Right lobe of liver (tissue), 6 donors: ENCODE measurements at regions not wholly inside any gene's neighbourhood (a gene's known extent, or its start where the extent isn't known, plus 50 kb on each side); places are given as distances from the start of the nearest gene placed in this dataset.

Experiments used
- ATAC-seq, 4 donors: fragments of 200-7000 bp; cut with Tn5 transposase; one replicate each; pipeline ENCODE4 v1.9.1; 2020; ENCODE audit warnings: mild to moderate bottlenecking in 4 of 4, moderate library complexity in 4 of 4
- DNase-seq, 3 donors: peaks; one replicate each; pipeline ENCODE4 v3.0.0-alpha.2; 2020
- H3K27ac ChIP-seq, 3 donors: fragments of 200-600 bp; one replicate each; pipeline ENCODE4 v1.8.0; 2022
- H3K27me3 ChIP-seq, 2 donors: fragments of 200-600 bp; one replicate each; pipeline ENCODE4 v1.8.0; 2022
- H3K36me3 ChIP-seq, 4 donors: fragments of 200-600 bp; sonication (generic) in 1 of 4; one replicate each; pipeline versions ENCODE4 v1.5.1 to v1.8.0; 2017 to 2022; ENCODE audit warnings: control low read depth in 1 of 4
- H3K4me1 ChIP-seq, 4 donors: fragments of 200-600 bp; sonication (generic) in 1 of 4; one replicate each; pipeline versions ENCODE4 v1.5.1 to v1.8.0; 2017 to 2022; ENCODE audit warnings: control low read depth in 1 of 4
- H3K4me3 ChIP-seq, 3 donors: fragments of 200-600 bp; one replicate each; pipeline ENCODE4 v1.8.0; 2022
- H3K9me3 ChIP-seq, 4 donors: fragments of 200-600 bp; sonication (generic) in 1 of 4; one replicate each; pipeline versions ENCODE4 v1.5.1 to v1.8.0; 2017 to 2022; ENCODE audit warnings: control low read depth in 1 of 4
- CTCF ChIP-seq, 4 donors: fragments of 200-600 bp in 3 of 4; fragments of 450-650 bp in 1 of 4; IDR thresholded peaks; one replicate each; pipeline versions ENCODE4 v1.5.1 to v1.8.0; 2016 to 2022; ENCODE audit warnings: antibody characterized with exemption in 4 of 4, mild to moderate bottlenecking in 2 of 4
- POLR2A ChIP-seq: fragments of 450-650 bp; IDR thresholded peaks from one replicate; pipeline ENCODE4 v1.6.1; 2017; ENCODE audit warnings: antibody characterized with exemption, mild to moderate bottlenecking
- WGBS: methylation state at CpG from one replicate; pipeline ENCODE4 v1.1.6; 2018; ENCODE audit warnings: low coverage, low lambda C conversion rate; ENCODE audit not compliant: insufficient coverage; ENCODE audit errors: missing lambda C conversion rate; 5-methylcytosine and 5-hydroxymethylcytosine counted together
- intact Hi-C, 2 donors: fragments of 100-400 bp; cut with DNase I; formaldehyde crosslinking; loops; one replicate each; pipeline versions ENCODE4 v1.11.2 to v1.14.1; 2022
- donor health status: DM: no; HTN: yes; CAD: no.
- donor health status: DM: no; HTN: no; CAD: no.
- donor health status: DM: no; HTN: no; CAD: no.
- donor health status: DM: no; HTN: yes; CAD: no.
- donor health status: DM: no; HTN: yes; CAD: no.

GRCh38 chr2:239839306-239839705 is 185.8 kb downstream of the NDUFA10 start:
- DNase-seq: no peak
- H3K4me3 ChIP-seq: no peak overlapping the region
- no peak for TF ChIP-seq POLR2A
- TF ChIP-seq CTCF (IDR thresholded peaks at IDR 0.05): no peak
- H3K9me3 ChIP-seq: no peaks in the 10 kb centered on the region
- H3K27ac ChIP-seq: no peak overlapping the region
- no peaks in the 10 kb centered on the region for H3K27me3 ChIP-seq
- WGBS: 50% methylated on average over 2 of the region's 5 CpGs
- no peaks in the 10 kb centered on the region for H3K4me1 ChIP-seq
- no peaks in the 10 kb centered on the region for H3K36me3 ChIP-seq
- intact Hi-C loops: no loop called here
- no peak for ATAC-seq

GRCh38 chr2:239836021-239836765 is 188.9 kb downstream of the NDUFA10 start:
- Histone ChIP-seq H3K4me3 (no peak overlapping the region), H3K4me1 (no peaks in the 10 kb centered on the region), H3K27ac (no peak overlapping the region), H3K9me3 (no peaks in the 10 kb centered on the region), H3K36me3 (no peaks in the 10 kb centered on the region), H3K27me3 (no peaks in the 10 kb centered on the region)
- intact Hi-C loops: no loop called here
- DNase-seq: no peak
- TF ChIP-seq POLR2A (no peak), CTCF (IDR thresholded peaks at IDR 0.05) (no peak)
- ATAC-seq: no peak
- WGBS: 76% methylated on average over 5 of the region's 7 CpGs

- Histone ChIP-seq H3K4me3 (no peak overlapping the region), H3K27me3 (no peaks in the 10 kb centered on the region), H3K9me3 (no peaks in the 10 kb centered on the region), H3K27ac (no peak overlapping the region), H3K4me1 (no peaks in the 10 kb centered on the region), H3K36me3 (no peaks in the 10 kb centered on the region)
- intact Hi-C loops: no loop called here
- WGBS: 82% methylated on average over 5 of the region's 5 CpGs
- TF ChIP-seq POLR2A (no peak), CTCF (IDR thresholded peaks at IDR 0.05) (no peak)
- no peak for DNase-seq
- no peak for ATAC-seq
Observed at GRCh38 chr2:239835056-239835455, 190.1 kb downstream of the NDUFA10 start.

- no peak for ATAC-seq
- H3K27ac ChIP-seq: no peak overlapping the region
- WGBS: 76% methylated on average over 4 of the region's 8 CpGs
- H3K4me1 ChIP-seq: no peaks in the 10 kb centered on the region
- H3K27me3 ChIP-seq: no peaks in the 10 kb centered on the region
- no peak overlapping the region for H3K4me3 ChIP-seq
- no peak for TF ChIP-seq POLR2A
- no peak for TF ChIP-seq CTCF (IDR thresholded peaks at IDR 0.05)
- no peaks in the 10 kb centered on the region for H3K9me3 ChIP-seq
- DNase-seq: no peak
- intact Hi-C loops: no loop called here
- no peaks in the 10 kb centered on the region for H3K36me3 ChIP-seq
Observed at GRCh38 chr2:239834143-239834542, 191.0 kb downstream of the NDUFA10 start.
